HG03469 (cell line): ENCODE measurements at regions not wholly inside any gene's neighbourhood (a gene's known extent, or its start where the extent isn't known, plus 50 kb on each side); places are given as distances from the start of the nearest gene placed in this dataset.
A peak's percentile ranks its signal among the peaks of the same experiment; 100 is the strongest.
"Not testable (repeated sequence)": the region's sequence is repeated elsewhere in the genome, so short reads cannot be mapped to it uniquely, and the experiment has no call there.

Experiments
- ATAC-seq: cut with Tn5 transposase; IDR thresholded peaks from one replicate; pipeline ENCODE4 v1.9.1; 2021; ENCODE audit warnings: mild to moderate bottlenecking, moderate library complexity, moderate number of reproducible peaks; ENCODE audit not compliant: unreplicated experiment

- ATAC-seq, result no peak
These were observed 102.0 kb upstream of the ARMC3 start for GRCh38 chr10:22825841-22826240.

- no peak for ATAC-seq
These were observed 102.9 kb upstream of the ARMC3 start for GRCh38 chr10:22824984-22825383.

GRCh38 chr10:22824520-22824919 is 103.3 kb upstream of the ARMC3 start:
- ATAC-seq, result no peak

GRCh38 chr10:22823109-22823508 is 104.7 kb upstream of the ARMC3 start:
- ATAC-seq, result peak; percentile 48

- ATAC-seq, result not testable (repeated sequence)
These were observed 105.9 kb upstream of the ARMC3 start for GRCh38 chr10:22821921-22822320.

- ATAC-seq, result no peak
These were observed 106.4 kb upstream of the ARMC3 start for GRCh38 chr10:22821501-22821900.

- ATAC-seq, result no peak
These were observed 101.9 kb upstream of the PIP4K2A start for GRCh38 chr10:22816298-22816653.

GRCh38 chr10:22810643-22811465 is 96.5 kb upstream of the PIP4K2A start:
- ATAC-seq, result no peak

- ATAC-seq, result no peak
These were observed 92.9 kb upstream of the PIP4K2A start for GRCh38 chr10:22807238-22807637.

- ATAC-seq, result no peak
These were observed 90.9 kb upstream of the PIP4K2A start for GRCh38 chr10:22805304-22805703.

- ATAC-seq, result no peak
These were observed 89.0 kb upstream of the PIP4K2A start for GRCh38 chr10:22803261-22803885.

- ATAC-seq, result no peak
These were observed 87.4 kb upstream of the PIP4K2A start for GRCh38 chr10:22801785-22802184.

- ATAC-seq, result not testable (repeated sequence)
These were observed 83.4 kb upstream of the PIP4K2A start for GRCh38 chr10:22797796-22798195.

- no peak for ATAC-seq
These were observed 81.2 kb upstream of the PIP4K2A start for GRCh38 chr10:22795546-22795945.

- ATAC-seq, result no peak
These were observed 77.8 kb upstream of the PIP4K2A start for GRCh38 chr10:22792161-22792560.

GRCh38 chr10:22791665-22792064 is 77.3 kb upstream of the PIP4K2A start:
- no peak for ATAC-seq

GRCh38 chr10:22784668-22785067 is 70.3 kb upstream of the PIP4K2A start:
- ATAC-seq, result no peak

GRCh38 chr10:22783807-22784206 is 69.4 kb upstream of the PIP4K2A start:
- ATAC-seq, result no peak

- no peak for ATAC-seq
These were observed 66.1 kb upstream of the PIP4K2A start for GRCh38 chr10:22780474-22780885.

- no peak for ATAC-seq
These were observed 65.1 kb upstream of the PIP4K2A start for GRCh38 chr10:22779331-22780019.

GRCh38 chr10:22774102-22774501 is 59.7 kb upstream of the PIP4K2A start:
- no peak for ATAC-seq

GRCh38 chr10:22771631-22772030 is 57.3 kb upstream of the PIP4K2A start:
- ATAC-seq, result not testable (repeated sequence)
